ENCODE measurements at regions not wholly inside any gene's neighbourhood (a gene's known extent, or its start where the extent isn't known, plus 50 kb on each side); places are given as distances from the start of the nearest gene placed in this dataset.
"Not testable (repeated sequence)": the region's sequence is repeated elsewhere in the genome, so short reads cannot be mapped to it uniquely, and the experiment has no call there.

- TF ChIP-seq POLR2A (IDR thresholded peaks at IDR 0.05; ENCODE audit: low read depth, low read length); CTCF (IDR thresholded peaks at IDR 0.05; ENCODE audit: extremely low read depth in 1 of 2, insufficient read depth in 1 of 2, low read depth in 1 of 2, low read length in 2 of 2): not testable (repeated sequence)
These were observed 78.7 kb upstream of the DRD5 start for GRCh38 chr4:9702696-9703095.

All from endothelial cell of umbilical vein (primary cell).